ENCODE measurements at regions not wholly inside any gene's neighbourhood (a gene's known extent, or its start where the extent isn't known, plus 50 kb on each side); places are given as distances from the start of the nearest gene placed in this dataset.
A peak's percentile ranks its signal among the peaks of the same experiment; 100 is the strongest.

- intact Hi-C loops (cut with DNase I; ENCODE audit: low total_unique reads) = no loop called here
Observed at GRCh38 chr1:222077206-222077605, 335.3 kb upstream of the DUSP10 start.

DNA sequence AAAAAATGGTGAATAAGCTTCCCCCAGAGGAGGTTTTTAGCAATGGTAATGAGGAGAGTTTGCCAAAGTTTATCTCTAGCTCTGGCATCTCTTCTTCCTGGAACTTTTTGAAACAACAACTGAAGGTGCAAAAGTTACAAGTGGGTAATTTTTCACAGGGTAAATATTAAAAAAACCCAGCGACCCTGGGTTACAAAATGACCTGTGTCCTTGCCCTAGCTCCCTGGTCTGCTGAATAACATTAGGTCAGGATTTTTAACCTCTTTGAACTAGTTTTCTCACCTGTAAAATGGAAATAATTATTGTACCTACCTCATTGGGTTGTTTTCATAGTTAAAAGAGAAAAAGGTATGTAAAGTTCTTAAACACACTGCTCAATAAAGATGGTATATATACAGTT is 332.4 kb upstream of the DUSP10 start:
- H3K4me3 ChIP-seq = no peak overlapping the region
- peak overlapping the region in 1 of 2 donors; percentile 33 for H3K27ac ChIP-seq
- H3K4me1 ChIP-seq = no peaks in the 10 kb centered on the region
- H3K27me3 ChIP-seq = no peaks in the 10 kb centered on the region
- intact Hi-C loops (cut with DNase I; ENCODE audit: low total_unique reads) = no loop called here
- DNase-seq = no peak
- H3K9me3 ChIP-seq = no peaks in the 10 kb centered on the region
- TF ChIP-seq POLR2A (IDR thresholded peaks at IDR 0.05) = no peak
- TF ChIP-seq, protein P1, sequence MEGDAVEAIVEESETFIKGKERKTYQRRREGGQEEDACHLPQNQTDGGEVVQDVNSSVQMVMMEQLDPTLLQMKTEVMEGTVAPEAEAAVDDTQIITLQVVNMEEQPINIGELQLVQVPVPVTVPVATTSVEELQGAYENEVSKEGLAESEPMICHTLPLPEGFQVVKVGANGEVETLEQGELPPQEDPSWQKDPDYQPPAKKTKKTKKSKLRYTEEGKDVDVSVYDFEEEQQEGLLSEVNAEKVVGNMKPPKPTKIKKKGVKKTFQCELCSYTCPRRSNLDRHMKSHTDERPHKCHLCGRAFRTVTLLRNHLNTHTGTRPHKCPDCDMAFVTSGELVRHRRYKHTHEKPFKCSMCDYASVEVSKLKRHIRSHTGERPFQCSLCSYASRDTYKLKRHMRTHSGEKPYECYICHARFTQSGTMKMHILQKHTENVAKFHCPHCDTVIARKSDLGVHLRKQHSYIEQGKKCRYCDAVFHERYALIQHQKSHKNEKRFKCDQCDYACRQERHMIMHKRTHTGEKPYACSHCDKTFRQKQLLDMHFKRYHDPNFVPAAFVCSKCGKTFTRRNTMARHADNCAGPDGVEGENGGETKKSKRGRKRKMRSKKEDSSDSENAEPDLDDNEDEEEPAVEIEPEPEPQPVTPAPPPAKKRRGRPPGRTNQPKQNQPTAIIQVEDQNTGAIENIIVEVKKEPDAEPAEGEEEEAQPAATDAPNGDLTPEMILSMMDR (IDR thresholded peaks at IDR 0.05) = no peak
- no peaks in the 10 kb centered on the region for H3K36me3 ChIP-seq

More at GRCh38 chr1:222077206-222077605, 335.3 kb upstream of the DUSP10 start:
- TF ChIP-seq, protein P1 (IDR thresholded peaks at IDR 0.05) = no peak
- TF ChIP-seq POLR2A (IDR thresholded peaks at IDR 0.05) = no peak
- H3K36me3 ChIP-seq = no peaks in the 10 kb centered on the region
- H3K4me3 ChIP-seq = no peak overlapping the region
- no peak for DNase-seq
- H3K4me1 ChIP-seq = no peaks in the 10 kb centered on the region
- H3K9me3 ChIP-seq = no peaks in the 10 kb centered on the region
- H3K27ac ChIP-seq = no peak overlapping the region
- H3K27me3 ChIP-seq = no peaks in the 10 kb centered on the region

- H3K27me3 ChIP-seq = no peaks in the 10 kb centered on the region
- H3K4me1 ChIP-seq = no peaks in the 10 kb centered on the region
- intact Hi-C loops (cut with DNase I; ENCODE audit: low total_unique reads) = no loop called here
- H3K36me3 ChIP-seq = no peaks in the 10 kb centered on the region
- no peak for TF ChIP-seq POLR2A (IDR thresholded peaks at IDR 0.05)
- TF ChIP-seq, protein P1 (IDR thresholded peaks at IDR 0.05) = no peak
- no peak for DNase-seq
- H3K27ac ChIP-seq = peak overlapping the region in 1 of 2 donors; percentile 33
- H3K4me3 ChIP-seq = no peak overlapping the region
- H3K9me3 ChIP-seq = no peaks in the 10 kb centered on the region
Observed at GRCh38 chr1:222073307-222073995, 331.6 kb upstream of the DUSP10 start.

- Histone ChIP-seq H3K4me1 (no peaks in the 10 kb centered on the region), H3K36me3 (no peaks in the 10 kb centered on the region), H3K9me3 (no peaks in the 10 kb centered on the region), H3K4me3 (no peak overlapping the region), H3K27ac (no peak overlapping the region), H3K27me3 (no peaks in the 10 kb centered on the region)
- DNase-seq = no peak
- intact Hi-C loops (cut with DNase I; ENCODE audit: low total_unique reads) = no loop called here
- no peak for TF ChIP-seq POLR2A (IDR thresholded peaks at IDR 0.05)
- TF ChIP-seq, protein P1 (IDR thresholded peaks at IDR 0.05) = no peak
Observed at GRCh38 chr1:222071387-222071786, 329.5 kb upstream of the DUSP10 start.

GRCh38 chr1:222068937-222069336 is 327.0 kb upstream of the DUSP10 start:
- Histone ChIP-seq H3K27ac (no peak overlapping the region), H3K4me1 (no peaks in the 10 kb centered on the region), H3K4me3 (no peak overlapping the region), H3K27me3 (no peaks in the 10 kb centered on the region), H3K36me3 (no peaks in the 10 kb centered on the region), H3K9me3 (no peaks in the 10 kb centered on the region)
- no peak for DNase-seq
- TF ChIP-seq POLR2A (IDR thresholded peaks at IDR 0.05) = no peak
- TF ChIP-seq, protein P1 (IDR thresholded peaks at IDR 0.05) = no peak
- intact Hi-C loops (cut with DNase I; ENCODE audit: low total_unique reads) = no loop called here

Data from uterus (tissue), 3 donors.